Epithelial cell of esophagus (primary cell): ENCODE measurements at regions not wholly inside any gene's neighbourhood (a gene's known extent, or its start where the extent isn't known, plus 50 kb on each side); places are given as distances from the start of the nearest gene placed in this dataset.

Experiments
- DNase-seq: peaks from one replicate; pipeline ENCODE4 v3.0.0; 2010; ENCODE audit warnings: low read depth
- H3K4me3 ChIP-seq: 2 replicates; pipeline ENCODE4 v1.5.1; 2011; ENCODE audit warnings: mild to moderate bottlenecking, low read length, control low read depth
- TF ChIP-seq, protein P1 (sequence below): IDR thresholded peaks from 2 replicates; pipeline ENCODE4 v1.5.1; 2011; ENCODE audit warnings: low read depth, mild to moderate bottlenecking, low read length, control low read depth, inconsistent platforms; ENCODE audit not compliant: insufficient read depth; ENCODE audit errors: missing control alignments

- no peak overlapping the region for H3K4me3 ChIP-seq
- TF ChIP-seq, protein P1, sequence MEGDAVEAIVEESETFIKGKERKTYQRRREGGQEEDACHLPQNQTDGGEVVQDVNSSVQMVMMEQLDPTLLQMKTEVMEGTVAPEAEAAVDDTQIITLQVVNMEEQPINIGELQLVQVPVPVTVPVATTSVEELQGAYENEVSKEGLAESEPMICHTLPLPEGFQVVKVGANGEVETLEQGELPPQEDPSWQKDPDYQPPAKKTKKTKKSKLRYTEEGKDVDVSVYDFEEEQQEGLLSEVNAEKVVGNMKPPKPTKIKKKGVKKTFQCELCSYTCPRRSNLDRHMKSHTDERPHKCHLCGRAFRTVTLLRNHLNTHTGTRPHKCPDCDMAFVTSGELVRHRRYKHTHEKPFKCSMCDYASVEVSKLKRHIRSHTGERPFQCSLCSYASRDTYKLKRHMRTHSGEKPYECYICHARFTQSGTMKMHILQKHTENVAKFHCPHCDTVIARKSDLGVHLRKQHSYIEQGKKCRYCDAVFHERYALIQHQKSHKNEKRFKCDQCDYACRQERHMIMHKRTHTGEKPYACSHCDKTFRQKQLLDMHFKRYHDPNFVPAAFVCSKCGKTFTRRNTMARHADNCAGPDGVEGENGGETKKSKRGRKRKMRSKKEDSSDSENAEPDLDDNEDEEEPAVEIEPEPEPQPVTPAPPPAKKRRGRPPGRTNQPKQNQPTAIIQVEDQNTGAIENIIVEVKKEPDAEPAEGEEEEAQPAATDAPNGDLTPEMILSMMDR: no peak
- DNase-seq: no peak
Observed at GRCh38 chr13:33684874-33685273, 133.1 kb upstream of the RFC3 start.

- TF ChIP-seq, protein P1: no peak
- DNase-seq: no peak
- no peak overlapping the region for H3K4me3 ChIP-seq
Observed at GRCh38 chr13:33686772-33687480, 131.0 kb upstream of the RFC3 start.

DNA sequence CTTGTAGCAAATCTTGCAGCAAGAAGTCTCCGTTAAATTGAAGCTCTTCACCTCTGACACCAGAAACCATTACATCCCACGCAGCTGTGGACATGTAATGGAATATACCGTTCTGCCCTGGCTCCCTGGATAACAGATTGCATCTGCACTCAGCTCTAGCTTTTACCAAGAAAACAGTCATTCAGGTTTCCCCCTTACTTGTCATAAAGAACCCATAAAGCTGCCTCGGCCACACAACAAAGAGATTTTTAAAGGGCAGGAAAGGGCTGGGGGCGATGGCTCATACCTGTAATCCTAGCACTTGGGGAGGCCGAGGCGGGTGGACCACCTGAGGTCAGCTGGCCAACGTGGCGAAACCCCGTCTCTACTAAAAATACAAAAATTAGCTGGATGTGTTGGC lies 127.6 kb upstream of the RFC3 start:
- no peak overlapping the region for H3K4me3 ChIP-seq
- no peak for DNase-seq
- TF ChIP-seq, protein P1: no peak

- H3K4me3 ChIP-seq: no peak overlapping the region
- no peak for DNase-seq
- TF ChIP-seq, protein P1: no peak
Observed at GRCh38 chr13:33691980-33692379, 126.0 kb upstream of the RFC3 start.

GRCh38 chr13:33692531-33692930 lies 125.4 kb upstream of the RFC3 start:
- no peak overlapping the region for H3K4me3 ChIP-seq
- TF ChIP-seq, protein P1: peak; percentile 19
- peak; percentile 55 for DNase-seq

- TF ChIP-seq, protein P1: no peak
- peak; percentile 51 for DNase-seq
- H3K4me3 ChIP-seq: no peak overlapping the region
Observed at GRCh38 chr13:33694546-33694945, 123.4 kb upstream of the RFC3 start.

GRCh38 chr13:33696530-33696929 lies 121.4 kb upstream of the RFC3 start:
- TF ChIP-seq, protein P1: no peak
- peak; percentile 11 for DNase-seq

More at GRCh38 chr13:33696530-33696929, 121.4 kb upstream of the RFC3 start:
- H3K4me3 ChIP-seq: no peak overlapping the region
